ENCODE measurements at regions not wholly inside any gene's neighbourhood (a gene's known extent, or its start where the extent isn't known, plus 50 kb on each side); places are given as distances from the start of the nearest gene placed in this dataset.

- TF ChIP-seq CTCF (IDR thresholded peaks at IDR 0.05) (no peak), POLR2A (IDR thresholded peaks at IDR 0.05) (no peak), EP300 (IDR thresholded peaks at IDR 0.05) (no peak)
Measured at GRCh38 chr13:110807546-110807945, 94.0 kb downstream of the ING1 start.

All from tibial nerve (tissue), 4 donors.